ENCODE measurements at regions not wholly inside any gene's neighbourhood (a gene's known extent, or its start where the extent isn't known, plus 50 kb on each side); places are given as distances from the start of the nearest gene placed in this dataset.

DNA sequence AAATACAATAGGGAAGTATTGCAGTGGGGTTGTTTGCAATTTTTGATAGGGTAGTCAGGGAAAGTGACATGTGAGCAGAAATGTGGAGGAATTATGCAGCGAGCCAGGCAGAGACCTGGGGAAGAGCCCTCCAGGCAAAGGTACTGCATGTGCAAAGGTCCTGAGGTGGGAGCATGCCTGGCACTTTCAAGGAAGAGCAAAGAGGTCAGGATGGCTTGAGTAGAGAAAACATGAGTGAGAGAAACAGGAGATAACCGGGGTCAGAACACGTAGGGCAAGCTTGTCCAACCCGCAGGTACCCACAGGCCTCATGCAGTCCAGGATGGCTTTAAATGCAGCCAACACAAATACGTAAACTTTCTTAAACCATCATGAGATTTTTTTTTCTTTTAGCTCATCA lies 71.0 kb downstream of the COQ2 start:
- Histone ChIP-seq H3K4me2 (ENCODE audit: low read depth, low read length, poor library complexity, severe bottlenecking) (no peak overlapping the region), H3K9me3 (ENCODE audit: insufficient read depth, low read length) (no peaks in the 10 kb centered on the region), H3K79me2 (ENCODE audit: insufficient read depth, low read length) (no peaks in the 10 kb centered on the region), H3K27ac (ENCODE audit: low read depth, low read length) (no peak overlapping the region), H3K27me3 (ENCODE audit: low read length) (no peaks in the 10 kb centered on the region), H3K9ac (ENCODE audit: low read length) (no peak overlapping the region), H2AFZ (ENCODE audit: low read depth, low read length, severe bottlenecking) (no peak overlapping the region), H3K9me2 (replicated peaks; ENCODE audit: insufficient read depth, low read length) (no peaks in the 10 kb centered on the region), H3K36me3 (ENCODE audit: low read length) (peaks cover 6% of the 10 kb centered on the region; the same call in 1 of the 2 replicates), H3F3A (ENCODE audit: insufficient read depth) (no peaks in the 10 kb centered on the region; the same call in 1 of the 2 replicates), H4K20me1 (ENCODE audit: low read depth, low read length) (no peaks in the 10 kb centered on the region), H3K4me3 (ENCODE audit: insufficient read depth, low read length, poor library complexity, severe bottlenecking) (no peak overlapping the region)
- no peak for TF ChIP-seq EZH2phosphoT487 (conservative IDR thresholded peaks at IDR 0.05; ENCODE audit: low read length)
- TF ChIP-seq, protein P1, sequence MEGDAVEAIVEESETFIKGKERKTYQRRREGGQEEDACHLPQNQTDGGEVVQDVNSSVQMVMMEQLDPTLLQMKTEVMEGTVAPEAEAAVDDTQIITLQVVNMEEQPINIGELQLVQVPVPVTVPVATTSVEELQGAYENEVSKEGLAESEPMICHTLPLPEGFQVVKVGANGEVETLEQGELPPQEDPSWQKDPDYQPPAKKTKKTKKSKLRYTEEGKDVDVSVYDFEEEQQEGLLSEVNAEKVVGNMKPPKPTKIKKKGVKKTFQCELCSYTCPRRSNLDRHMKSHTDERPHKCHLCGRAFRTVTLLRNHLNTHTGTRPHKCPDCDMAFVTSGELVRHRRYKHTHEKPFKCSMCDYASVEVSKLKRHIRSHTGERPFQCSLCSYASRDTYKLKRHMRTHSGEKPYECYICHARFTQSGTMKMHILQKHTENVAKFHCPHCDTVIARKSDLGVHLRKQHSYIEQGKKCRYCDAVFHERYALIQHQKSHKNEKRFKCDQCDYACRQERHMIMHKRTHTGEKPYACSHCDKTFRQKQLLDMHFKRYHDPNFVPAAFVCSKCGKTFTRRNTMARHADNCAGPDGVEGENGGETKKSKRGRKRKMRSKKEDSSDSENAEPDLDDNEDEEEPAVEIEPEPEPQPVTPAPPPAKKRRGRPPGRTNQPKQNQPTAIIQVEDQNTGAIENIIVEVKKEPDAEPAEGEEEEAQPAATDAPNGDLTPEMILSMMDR (IDR thresholded peaks at IDR 0.05; ENCODE audit: insufficient read depth, low read length, poor library complexity, severe bottlenecking), result no peak

DNA sequence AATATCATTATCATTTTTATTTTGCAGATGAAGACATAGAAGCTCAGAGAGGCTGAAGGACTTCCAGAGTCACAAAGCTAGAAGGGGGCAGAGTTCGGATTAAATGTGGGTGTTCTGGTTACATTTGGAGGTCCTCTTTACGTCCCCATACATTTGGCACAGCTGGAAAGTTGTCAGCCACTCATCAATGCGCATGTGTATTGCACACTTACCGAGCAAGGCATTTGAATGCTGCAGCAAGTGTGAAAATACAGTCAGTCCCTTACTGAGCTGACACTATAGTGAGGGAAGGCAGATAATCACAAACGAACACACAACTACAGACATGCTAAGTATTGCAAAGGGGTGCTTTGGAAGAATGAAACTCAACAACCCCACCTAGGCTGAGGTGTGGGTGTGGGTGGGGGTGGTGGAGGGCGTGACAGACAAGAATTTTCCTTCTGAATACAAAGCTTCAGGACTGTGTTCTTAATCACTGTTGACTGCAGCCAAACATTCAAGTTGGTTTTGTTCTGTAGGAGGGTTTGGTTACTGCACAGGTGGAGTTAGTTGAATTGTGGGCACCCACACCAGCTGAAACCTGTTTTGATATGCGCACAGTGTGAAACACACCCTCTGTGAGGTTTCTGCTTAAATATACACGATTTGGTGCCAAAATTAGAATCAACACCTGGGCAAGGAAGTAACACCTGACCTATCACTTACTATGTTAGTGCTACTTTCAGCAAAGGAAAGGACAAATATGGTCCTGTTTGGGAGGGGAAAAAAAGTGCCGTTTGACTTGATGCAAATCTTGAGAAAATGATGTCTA lies 72.4 kb downstream of the COQ2 start:
- Histone ChIP-seq H3K9ac (ENCODE audit: low read length) (no peak overlapping the region), H3K9me2 (replicated peaks; ENCODE audit: insufficient read depth, low read length) (no peaks in the 10 kb centered on the region), H3K4me2 (ENCODE audit: low read depth, low read length, poor library complexity, severe bottlenecking) (peak overlapping the region; percentile 47), H3K9me3 (ENCODE audit: insufficient read depth, low read length) (no peaks in the 10 kb centered on the region), H4K20me1 (ENCODE audit: low read depth, low read length) (no peaks in the 10 kb centered on the region), H3K36me3 (ENCODE audit: low read length) (peaks cover 6% of the 10 kb centered on the region; the same call in 1 of the 2 replicates), H3K4me3 (ENCODE audit: insufficient read depth, low read length, poor library complexity, severe bottlenecking) (peak overlapping the region; percentile 33), H3K27ac (ENCODE audit: low read depth, low read length) (peak overlapping the region; percentile 82), H3K27me3 (ENCODE audit: low read length) (no peaks in the 10 kb centered on the region), H3K79me2 (ENCODE audit: insufficient read depth, low read length) (no peaks in the 10 kb centered on the region), H2AFZ (ENCODE audit: low read depth, low read length, severe bottlenecking) (no peak overlapping the region), H3F3A (ENCODE audit: insufficient read depth) (no peaks in the 10 kb centered on the region; the same call in 1 of the 2 replicates)
- TF ChIP-seq EZH2phosphoT487 (conservative IDR thresholded peaks at IDR 0.05; ENCODE audit: low read length), result no peak
- TF ChIP-seq, protein P1 (IDR thresholded peaks at IDR 0.05; ENCODE audit: insufficient read depth, low read length, poor library complexity, severe bottlenecking), result no peak

GRCh38 chr4:83209419-83209818 lies 75.2 kb downstream of the COQ2 start:
- H2AFZ ChIP-seq (ENCODE audit: low read depth, low read length, severe bottlenecking), result no peak overlapping the region
- no peak overlapping the region for H3K4me3 ChIP-seq (ENCODE audit: insufficient read depth, low read length, poor library complexity, severe bottlenecking)
- no peaks in the 10 kb centered on the region for H3K9me2 ChIP-seq (replicated peaks; ENCODE audit: insufficient read depth, low read length)
- no peaks in the 10 kb centered on the region for H3K79me2 ChIP-seq (ENCODE audit: insufficient read depth, low read length)
- no peak overlapping the region for H3K9ac ChIP-seq (ENCODE audit: low read length)
- H3F3A ChIP-seq (ENCODE audit: insufficient read depth), result no peaks in the 10 kb centered on the region; the same call in 1 of the 2 replicates
- H3K4me2 ChIP-seq (ENCODE audit: low read depth, low read length, poor library complexity, severe bottlenecking), result no peak overlapping the region
- H4K20me1 ChIP-seq (ENCODE audit: low read depth, low read length), result no peaks in the 10 kb centered on the region
- peaks cover 6% of the 10 kb centered on the region; the same call in 1 of the 2 replicates for H3K36me3 ChIP-seq (ENCODE audit: low read length)
- TF ChIP-seq, protein P1 (IDR thresholded peaks at IDR 0.05; ENCODE audit: insufficient read depth, low read length, poor library complexity, severe bottlenecking), result no peak
- no peak for TF ChIP-seq EZH2phosphoT487 (conservative IDR thresholded peaks at IDR 0.05; ENCODE audit: low read length)
- H3K9me3 ChIP-seq (ENCODE audit: insufficient read depth, low read length), result no peaks in the 10 kb centered on the region
- no peaks in the 10 kb centered on the region for H3K27me3 ChIP-seq (ENCODE audit: low read length)
- no peak overlapping the region for H3K27ac ChIP-seq (ENCODE audit: low read depth, low read length)

Data from SU-DHL-6 (cell line).